Glutamatergic neuron (in vitro differentiated cells): ENCODE measurements at regions not wholly inside any gene's neighbourhood (a gene's known extent, or its start where the extent isn't known, plus 50 kb on each side); places are given as distances from the start of the nearest gene placed in this dataset.
"Not testable (repeated sequence)": the region's sequence is repeated elsewhere in the genome, so short reads cannot be mapped to it uniquely, and the experiment has no call there.

ENCODE experiments used
- DNase-seq: peaks from one replicate; pipeline ENCODE4 v3.0.0; 2022
- H3K27ac Mint-ChIP-seq: one replicate; pipeline ENCODE4 v1.8.0; 2020; ENCODE audit warnings: mild to moderate bottlenecking, mixed read lengths, inconsistent platforms; ENCODE audit not compliant: unreplicated experiment
- H3K27me3 Mint-ChIP-seq: one replicate; pipeline ENCODE4 v1.8.0; 2020; ENCODE audit warnings: mild to moderate bottlenecking, moderate library complexity, mixed read lengths, inconsistent platforms; ENCODE audit not compliant: unreplicated experiment
- H3K36me3 Mint-ChIP-seq: one replicate; pipeline ENCODE4 v1.8.0; 2020; ENCODE audit warnings: mild to moderate bottlenecking, mixed read lengths, inconsistent platforms; ENCODE audit not compliant: unreplicated experiment
- H3K4me1 Mint-ChIP-seq: one replicate; pipeline ENCODE4 v1.8.0; 2020; ENCODE audit warnings: mild to moderate bottlenecking, low read depth, mixed read lengths, inconsistent platforms; ENCODE audit not compliant: unreplicated experiment
- H3K4me3 Mint-ChIP-seq: one replicate; pipeline ENCODE4 v1.8.0; 2020; ENCODE audit warnings: mild to moderate bottlenecking, mixed read lengths, inconsistent platforms; ENCODE audit not compliant: unreplicated experiment
- H3K9me3 Mint-ChIP-seq: one replicate; pipeline ENCODE4 v1.8.0; 2020; ENCODE audit warnings: mild to moderate bottlenecking, moderate library complexity, mixed read lengths, inconsistent platforms; ENCODE audit not compliant: unreplicated experiment
- CTCF ChIP-seq: fragments of 200-600 bp; sonication (generic); IDR thresholded peaks from one replicate; pipeline ENCODE4 v1.5.0; 2021; ENCODE audit not compliant: partially characterized antibody, unreplicated experiment

GRCh38 chr14:83291714-83292113, 1758.1 kb upstream of the SEL1L start:
- Mint-ChIP-seq H3K36me3 (no peaks in the 10 kb centered on the region), H3K4me3 (no peak overlapping the region), H3K4me1 (peaks cover 8% of the 10 kb centered on the region), H3K27ac (no peak overlapping the region), H3K27me3 (no peaks in the 10 kb centered on the region), H3K9me3 (no peaks in the 10 kb centered on the region)
- DNase-seq = no peak
- TF ChIP-seq CTCF = no peak

- Mint-ChIP-seq H3K27ac (no peak overlapping the region), H3K4me3 (no peak overlapping the region)
- DNase-seq = no peak
These were observed 1761.3 kb upstream of the SEL1L start for GRCh38 chr14:83294941-83295340.

GRCh38 chr14:83297361-83297760, 1763.7 kb upstream of the SEL1L start:
- Mint-ChIP-seq H3K36me3 (no peaks in the 10 kb centered on the region), H3K4me1 (peaks cover 24% of the 10 kb centered on the region), H3K27me3 (no peaks in the 10 kb centered on the region), H3K4me3 (no peak overlapping the region), H3K27ac (no peak overlapping the region), H3K9me3 (no peaks in the 10 kb centered on the region)
- DNase-seq = no peak
- no peak for TF ChIP-seq CTCF

More at GRCh38 chr14:83294941-83295340, 1761.3 kb upstream of the SEL1L start:
- no peak for TF ChIP-seq CTCF
- H3K36me3 Mint-ChIP-seq = no peaks in the 10 kb centered on the region
- H3K4me1 Mint-ChIP-seq = peaks cover 8% of the 10 kb centered on the region
- no peaks in the 10 kb centered on the region for H3K27me3 Mint-ChIP-seq
- H3K9me3 Mint-ChIP-seq = no peaks in the 10 kb centered on the region

GRCh38 chr14:83298016-83298415, 1764.4 kb upstream of the SEL1L start:
- peaks cover 24% of the 10 kb centered on the region for H3K4me1 Mint-ChIP-seq
- H3K9me3 Mint-ChIP-seq, H3K36me3 Mint-ChIP-seq, H3K4me3 Mint-ChIP-seq, DNase-seq, H3K27ac Mint-ChIP-seq, H3K27me3 Mint-ChIP-seq: not testable (repeated sequence)

GRCh38 chr14:83300476-83301064, 1766.9 kb upstream of the SEL1L start:
- Mint-ChIP-seq H3K36me3 (no peaks in the 10 kb centered on the region), H3K27ac (no peak overlapping the region), H3K4me1 (peaks cover 16% of the 10 kb centered on the region), H3K9me3 (no peaks in the 10 kb centered on the region), H3K4me3 (no peak overlapping the region), H3K27me3 (no peaks in the 10 kb centered on the region)
- TF ChIP-seq CTCF = peak; percentile 97
- DNase-seq = no peak
